ENCODE measurements at regions not wholly inside any gene's neighbourhood (a gene's known extent, or its start where the extent isn't known, plus 50 kb on each side); places are given as distances from the start of the nearest gene placed in this dataset.
"Not testable (repeated sequence)": the region's sequence is repeated elsewhere in the genome, so short reads cannot be mapped to it uniquely, and the experiment has no call there.

DNA sequence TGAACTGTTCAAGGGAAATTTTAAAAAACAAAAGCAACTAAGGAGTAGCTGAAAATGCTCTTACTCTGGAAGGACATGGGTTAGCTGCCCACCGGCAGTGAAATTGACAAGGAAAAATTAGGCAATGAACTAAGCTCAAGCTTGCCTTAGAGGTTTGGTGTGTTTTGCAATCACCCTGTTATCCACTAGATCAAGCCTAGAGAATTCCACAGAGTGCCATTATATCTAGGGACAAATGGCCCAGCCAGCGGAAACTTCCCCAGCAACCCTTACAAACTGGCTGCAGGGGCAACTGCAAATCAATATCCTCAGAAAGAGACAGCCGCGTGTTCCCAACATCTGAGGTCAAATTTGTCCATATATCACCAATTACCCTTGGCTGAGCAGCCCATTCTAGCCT lies 258.2 kb downstream of the SP3 start:
- no peak for FAIRE-seq
- no peak for DNase-seq (ENCODE audit: insufficient read length, low spot score)

DNA sequence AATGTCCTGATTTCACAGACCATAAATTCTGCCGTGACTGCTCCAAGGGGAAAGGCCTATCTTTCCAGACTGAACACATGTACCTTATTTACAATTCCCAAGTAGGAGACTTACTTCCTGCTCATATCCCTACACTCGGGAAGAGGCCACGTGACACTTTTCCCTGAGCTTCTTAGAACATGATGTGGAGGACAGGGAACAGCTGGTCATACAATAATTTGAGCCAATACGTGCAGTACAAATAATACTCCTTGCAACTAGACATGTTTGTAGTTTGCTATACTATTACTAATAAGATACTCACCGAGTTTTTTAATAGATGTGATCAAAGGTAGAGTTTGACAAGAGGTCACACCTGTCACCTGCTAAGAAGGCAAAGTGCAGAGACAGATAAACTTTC lies 256.4 kb downstream of the SP3 start:
- FAIRE-seq (no peak), DNase-seq (ENCODE audit: insufficient read length, low spot score) (no peak)

DNA sequence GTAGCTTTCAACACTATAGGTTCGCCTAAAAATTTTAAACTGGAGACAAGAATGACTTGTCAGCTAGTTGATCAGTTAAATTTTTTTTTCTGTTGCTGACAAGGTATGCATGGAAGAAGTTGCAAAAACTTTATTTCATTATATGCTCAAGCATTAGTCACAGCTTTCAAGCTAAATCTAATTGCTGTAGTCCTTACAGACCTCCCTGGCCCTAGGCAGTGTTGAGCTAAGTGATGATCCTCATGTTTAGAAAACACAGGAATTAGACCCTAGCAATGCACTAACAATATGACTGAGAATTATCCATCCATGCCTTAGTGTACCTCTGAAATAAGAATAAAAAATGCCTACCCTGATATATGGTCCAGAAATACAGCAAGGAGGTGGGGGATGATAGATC lies 253.4 kb downstream of the SP3 start:
- FAIRE-seq: no peak
- no peak for DNase-seq (ENCODE audit: insufficient read length, low spot score)

DNA sequence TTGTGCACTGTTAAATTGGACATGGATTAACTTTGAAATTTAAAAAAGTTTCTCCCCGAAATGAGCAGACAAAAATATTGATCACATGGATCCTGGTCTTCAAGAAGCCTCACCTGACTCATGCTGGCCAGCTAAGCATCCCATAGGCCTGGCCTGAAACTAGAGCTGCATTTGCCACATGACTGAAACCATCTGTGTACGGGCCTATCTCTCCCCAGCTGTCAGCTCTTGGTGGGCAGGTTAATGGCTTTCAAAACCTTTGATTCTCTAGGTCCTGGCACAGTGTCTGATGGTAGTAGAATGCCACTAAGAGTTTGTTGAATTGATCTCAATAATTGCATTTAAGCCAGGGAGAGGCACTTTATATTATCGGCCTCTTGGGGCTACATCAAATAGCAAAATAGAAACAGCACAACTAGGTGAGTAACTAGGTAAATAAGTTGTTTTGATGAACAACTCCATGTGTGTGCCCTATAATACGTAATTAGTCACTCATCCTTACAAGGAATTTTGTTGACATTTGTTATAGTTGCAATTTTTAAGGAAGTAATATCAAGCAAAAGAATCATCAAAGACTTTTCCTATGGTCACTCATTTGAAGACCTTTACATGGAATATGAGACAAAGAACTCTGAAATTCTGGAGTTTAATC lies 251.1 kb downstream of the SP3 start:
- FAIRE-seq: no peak
- no peak for DNase-seq (ENCODE audit: insufficient read length, low spot score)

DNA sequence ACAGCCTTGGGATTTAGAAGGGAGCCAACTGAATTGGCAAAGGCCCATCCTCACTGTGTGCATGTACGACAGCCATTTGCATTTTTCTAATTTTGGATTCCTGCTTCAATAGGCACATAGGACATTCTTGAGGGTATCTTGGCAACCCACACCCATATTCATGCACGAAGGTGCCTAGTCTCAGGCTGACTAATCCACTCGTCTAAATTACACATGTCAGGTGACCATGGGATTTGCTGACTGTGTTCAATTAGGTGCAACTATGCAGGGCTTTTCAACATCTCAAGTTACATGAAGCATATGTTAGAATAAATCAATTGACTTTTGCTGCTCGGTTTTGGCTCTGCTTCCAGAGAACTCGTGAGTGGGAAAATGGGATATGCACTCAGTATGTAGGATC lies 249.7 kb downstream of the SP3 start:
- FAIRE-seq: no peak
- DNase-seq (ENCODE audit: insufficient read length, low spot score): no peak

DNA sequence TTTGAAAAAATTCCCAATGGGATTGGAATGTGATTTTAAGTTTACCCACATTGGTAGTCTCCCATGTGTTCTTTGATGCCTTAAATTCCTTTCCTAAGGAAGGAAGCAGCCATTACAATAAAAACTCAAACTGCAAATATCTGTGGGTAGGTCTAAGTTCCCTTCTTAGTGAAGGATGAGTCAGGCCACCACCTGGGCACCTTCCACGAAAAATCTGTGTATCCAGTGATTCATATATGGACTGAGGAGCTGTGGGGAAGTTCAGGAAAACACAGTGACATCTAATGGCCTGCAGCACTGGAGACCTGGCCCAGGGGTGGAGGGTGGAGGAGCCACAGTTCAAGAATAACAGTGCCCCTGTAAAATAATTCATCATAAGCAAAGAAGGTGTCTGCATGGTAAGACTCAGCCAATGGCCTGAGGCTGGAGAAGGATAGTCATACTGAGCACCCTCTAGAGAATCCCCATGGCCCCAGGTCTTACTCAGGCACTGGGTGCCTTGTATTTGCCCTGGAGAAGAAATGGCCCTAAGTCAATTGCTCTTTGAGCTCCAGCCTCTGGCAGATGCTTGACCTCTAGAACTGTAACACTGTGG lies 248.6 kb downstream of the SP3 start:
- DNase-seq (ENCODE audit: insufficient read length, low spot score) (no peak), FAIRE-seq (no peak)

DNA sequence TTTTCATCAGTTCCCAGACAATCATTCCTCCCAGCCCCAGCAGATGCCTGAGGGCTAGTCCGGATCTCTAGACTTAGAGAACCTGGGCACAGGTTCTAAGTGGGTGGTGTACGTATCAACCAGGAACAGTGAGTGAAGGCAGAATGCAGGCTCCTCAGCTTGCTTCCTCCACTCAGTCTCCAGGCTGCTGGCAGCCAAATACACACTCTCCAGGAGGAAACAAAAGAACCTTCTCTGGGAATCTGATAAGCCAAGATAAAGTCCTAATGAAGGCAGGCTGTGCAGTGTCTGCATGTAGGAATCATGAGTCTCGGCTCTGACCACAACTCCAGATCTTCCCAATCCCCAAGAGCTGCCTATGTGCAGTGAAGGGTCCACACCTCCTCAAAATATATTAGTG lies 245.7 kb downstream of the SP3 start:
- DNase-seq (ENCODE audit: insufficient read length, low spot score): no peak
- no peak for FAIRE-seq

DNA sequence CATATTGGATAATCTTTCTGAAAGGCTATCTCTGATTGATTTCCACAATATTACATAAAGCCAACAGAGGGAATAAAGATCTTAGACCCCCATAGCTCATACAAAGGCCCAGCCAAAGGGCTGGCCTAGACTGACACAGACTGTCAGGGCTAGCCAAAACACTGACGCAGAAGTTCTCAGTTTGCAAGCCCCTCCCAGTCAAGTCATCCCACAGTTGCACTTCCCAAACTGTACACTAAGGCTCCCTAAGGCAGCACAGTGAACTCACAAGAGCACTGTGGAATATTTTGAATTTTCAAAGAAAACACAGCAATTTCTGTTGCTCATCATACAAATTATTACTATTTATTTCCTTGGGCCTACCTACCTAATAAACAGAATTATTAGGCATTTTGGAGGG lies 244.9 kb downstream of the SP3 start:
- FAIRE-seq (no peak), DNase-seq (ENCODE audit: insufficient read length, low spot score) (no peak)

DNA sequence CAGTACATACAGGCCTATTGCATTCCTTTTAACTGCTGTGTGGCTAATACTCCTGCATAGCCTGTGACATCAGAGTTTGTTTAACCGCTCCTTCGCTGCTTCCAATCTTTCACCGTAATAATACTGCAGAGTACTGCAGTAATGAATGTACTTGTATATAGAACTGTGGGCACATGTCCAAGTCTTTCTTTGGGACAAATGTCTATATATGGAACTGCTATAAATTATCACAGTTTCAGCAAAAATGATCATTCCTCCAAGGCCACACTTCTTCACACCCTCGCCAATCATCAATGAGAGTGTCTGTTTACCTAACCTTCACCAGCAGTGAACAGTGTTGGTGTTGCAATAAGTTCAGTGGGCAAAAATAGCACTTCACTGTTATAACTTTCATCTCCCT lies 230.4 kb downstream of the SP3 start:
- FAIRE-seq: no peak
- DNase-seq (ENCODE audit: insufficient read length, low spot score): no peak

DNA sequence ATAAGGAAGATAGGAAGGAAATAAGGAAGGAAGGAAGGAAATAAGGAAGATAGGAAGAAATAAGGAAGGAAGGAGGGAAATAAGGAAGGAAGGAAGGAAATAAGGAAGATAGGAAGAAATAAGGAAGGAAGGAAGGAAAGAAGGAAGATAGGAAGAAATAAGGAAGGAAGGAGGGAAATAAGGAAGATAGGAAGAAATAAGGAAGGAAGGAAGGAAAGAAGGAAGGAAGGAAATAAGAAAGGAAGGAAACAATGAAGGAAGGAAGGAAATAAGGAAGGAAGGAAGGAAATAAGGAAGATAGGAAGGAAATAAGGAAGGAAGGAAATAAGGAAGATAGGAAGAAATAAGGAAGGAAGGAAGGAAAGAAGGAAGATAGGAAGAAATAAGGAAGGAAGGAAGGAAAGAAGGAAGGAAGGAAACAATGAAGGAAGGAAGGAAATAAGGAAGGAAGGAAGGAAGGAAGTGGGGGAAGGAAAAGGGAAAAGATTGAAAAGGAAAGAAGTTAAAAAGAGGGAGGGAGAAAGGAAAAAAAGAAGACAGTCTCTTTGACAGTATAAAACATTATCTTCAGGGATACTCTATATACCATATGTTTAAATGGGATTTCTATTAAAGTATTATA lies 227.1 kb downstream of the SP3 start:
- FAIRE-seq: not testable (repeated sequence)

DNA sequence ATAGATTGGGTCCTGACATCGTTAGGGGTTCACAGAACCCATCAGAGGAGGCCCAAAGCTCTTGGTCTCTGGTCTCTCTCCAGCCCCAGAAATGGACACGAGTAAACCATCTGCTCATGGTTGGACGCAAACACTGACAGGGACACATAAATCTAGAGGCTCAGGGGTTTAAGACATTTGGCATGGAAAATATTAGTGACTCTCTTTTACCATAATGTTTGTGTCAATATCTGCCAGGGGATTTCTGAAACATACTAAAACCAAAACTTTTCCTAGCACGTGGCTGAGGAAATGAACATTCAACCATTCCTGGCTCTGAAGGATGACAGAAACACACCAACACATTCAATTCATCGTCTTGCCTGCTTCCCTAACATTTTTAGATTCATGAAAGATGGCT lies 226.2 kb downstream of the SP3 start:
- DNase-seq (ENCODE audit: insufficient read length, low spot score) (no peak), FAIRE-seq (no peak)

More for the DNA sequence above, 227.1 kb downstream of the SP3 start:
- DNase-seq (ENCODE audit: insufficient read length, low spot score): not testable (repeated sequence)

DNA sequence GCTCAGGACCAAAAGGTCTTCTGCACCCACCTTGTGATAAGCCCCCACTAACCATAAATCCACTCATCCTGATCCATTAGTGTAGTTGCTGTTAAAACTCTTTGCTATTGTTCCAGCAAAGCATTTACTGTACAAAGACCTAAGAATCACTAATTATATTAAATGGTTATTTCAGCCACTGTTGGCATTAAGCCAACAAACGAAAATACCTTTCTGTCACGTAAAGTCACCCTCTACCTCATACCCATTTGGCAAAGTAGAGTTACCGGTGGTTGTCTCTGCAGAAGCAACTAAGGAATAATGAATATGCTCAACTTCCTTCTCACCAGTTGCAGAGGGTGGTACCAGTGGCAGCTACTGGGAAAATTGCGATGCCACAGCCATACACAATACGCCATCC lies 224.5 kb downstream of the SP3 start:
- FAIRE-seq: no peak
- no peak for DNase-seq (ENCODE audit: insufficient read length, low spot score)

DNA sequence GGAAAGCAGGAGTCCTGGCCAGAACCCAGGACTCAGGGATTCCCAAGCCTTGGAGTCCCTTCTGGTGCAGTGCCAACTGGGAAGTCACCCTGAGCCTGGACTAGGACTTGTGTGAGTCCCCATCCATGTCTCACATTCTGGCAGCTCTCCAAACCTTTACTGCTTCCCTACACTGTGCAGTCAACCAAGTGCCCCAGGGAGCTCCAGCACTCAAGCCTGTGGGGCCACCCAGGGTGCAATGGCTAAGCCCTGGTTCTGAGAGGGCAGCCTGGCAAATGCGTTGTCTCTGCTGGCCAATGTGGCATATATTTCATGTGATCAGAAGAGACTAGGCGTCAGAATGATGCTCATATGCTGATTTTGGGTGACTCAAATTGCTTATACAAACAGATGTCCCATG lies 223.4 kb downstream of the SP3 start:
- FAIRE-seq: no peak
- no peak for DNase-seq (ENCODE audit: insufficient read length, low spot score)

DNA sequence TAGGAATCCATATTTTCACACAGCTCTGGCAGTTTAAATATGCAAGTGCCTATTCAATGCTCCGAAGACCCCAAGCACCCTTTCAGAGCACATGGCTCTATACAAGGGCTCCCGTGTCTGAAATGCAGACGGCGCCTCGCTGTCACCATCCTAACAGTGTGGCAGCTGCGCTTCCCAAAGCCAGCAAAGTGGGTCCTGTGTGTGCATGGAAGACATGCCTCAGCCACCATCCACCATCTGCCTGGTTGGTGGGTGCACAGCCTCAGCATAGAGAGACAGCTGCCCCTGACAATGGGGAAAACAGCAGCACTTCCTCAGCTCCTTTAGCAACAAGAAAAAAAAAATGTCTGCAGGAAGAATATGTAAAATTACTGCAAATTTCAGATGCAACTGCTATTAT lies 218.1 kb downstream of the SP3 start:
- FAIRE-seq (no peak), DNase-seq (ENCODE audit: insufficient read length, low spot score) (no peak)

DNA sequence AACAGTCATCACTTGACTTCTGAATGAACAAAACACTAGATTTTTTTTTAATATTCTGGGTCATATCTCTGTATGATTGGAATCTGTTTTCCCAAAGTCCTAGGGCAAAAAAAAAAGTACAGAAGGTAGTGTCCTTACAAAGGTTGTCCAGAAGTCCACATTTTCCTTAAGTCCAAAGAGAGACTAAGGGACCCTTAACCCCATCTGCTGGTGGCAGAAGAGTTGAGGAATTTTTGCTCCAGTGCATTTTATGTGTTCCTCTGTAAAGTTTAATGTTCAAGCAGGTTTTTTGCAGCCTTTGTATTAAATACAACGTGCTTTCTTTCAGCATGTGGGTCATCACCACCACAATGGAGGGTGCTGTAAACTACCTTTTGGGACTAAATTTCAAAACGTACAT lies 215.9 kb downstream of the SP3 start:
- DNase-seq (ENCODE audit: insufficient read length, low spot score) (no peak), FAIRE-seq (no peak)

DNA sequence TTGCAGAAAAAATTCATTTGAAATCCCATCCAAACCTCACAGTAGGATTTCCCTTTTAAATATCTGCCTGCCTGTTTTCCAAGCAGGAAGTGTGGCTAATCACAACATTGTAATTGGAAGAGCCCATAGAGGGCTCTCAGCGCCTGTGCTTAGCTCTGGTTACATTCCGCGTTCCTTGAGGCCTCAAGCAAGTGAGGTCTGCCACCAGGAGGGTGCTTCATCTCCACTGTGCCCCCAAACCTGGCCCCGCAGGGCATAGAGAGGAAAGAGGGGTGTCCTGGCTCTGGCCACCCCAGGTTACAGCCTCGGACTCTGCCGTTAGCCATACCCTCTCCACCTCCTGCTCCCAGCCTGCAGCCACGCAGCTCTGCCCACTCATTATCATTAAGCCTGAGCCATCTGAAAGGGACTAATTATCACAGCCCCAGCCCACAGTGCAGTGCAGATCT lies 214.8 kb downstream of the SP3 start:
- no peak for FAIRE-seq
- DNase-seq (ENCODE audit: insufficient read length, low spot score): no peak

DNA sequence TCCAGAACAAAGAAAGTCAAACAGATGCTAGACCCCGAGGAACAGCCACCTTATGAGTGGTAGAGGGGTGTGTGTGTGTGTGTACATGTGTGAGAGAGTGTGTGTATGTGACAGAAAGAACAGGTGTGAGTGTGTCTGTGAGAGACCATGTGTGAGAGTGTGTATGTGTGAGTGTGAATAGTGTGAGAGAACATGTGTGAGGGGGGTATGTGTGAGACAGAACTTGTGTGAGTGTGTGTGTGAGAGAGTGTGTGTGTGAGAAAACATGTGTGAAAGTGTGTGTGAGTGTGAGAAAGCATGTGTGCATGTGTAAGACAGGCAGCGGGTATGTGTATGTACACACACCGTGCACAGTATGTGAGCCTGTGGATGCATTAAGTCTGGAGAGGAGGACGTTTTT lies 214.3 kb downstream of the SP3 start:
- FAIRE-seq (no peak), DNase-seq (ENCODE audit: insufficient read length, low spot score) (no peak)

DNA sequence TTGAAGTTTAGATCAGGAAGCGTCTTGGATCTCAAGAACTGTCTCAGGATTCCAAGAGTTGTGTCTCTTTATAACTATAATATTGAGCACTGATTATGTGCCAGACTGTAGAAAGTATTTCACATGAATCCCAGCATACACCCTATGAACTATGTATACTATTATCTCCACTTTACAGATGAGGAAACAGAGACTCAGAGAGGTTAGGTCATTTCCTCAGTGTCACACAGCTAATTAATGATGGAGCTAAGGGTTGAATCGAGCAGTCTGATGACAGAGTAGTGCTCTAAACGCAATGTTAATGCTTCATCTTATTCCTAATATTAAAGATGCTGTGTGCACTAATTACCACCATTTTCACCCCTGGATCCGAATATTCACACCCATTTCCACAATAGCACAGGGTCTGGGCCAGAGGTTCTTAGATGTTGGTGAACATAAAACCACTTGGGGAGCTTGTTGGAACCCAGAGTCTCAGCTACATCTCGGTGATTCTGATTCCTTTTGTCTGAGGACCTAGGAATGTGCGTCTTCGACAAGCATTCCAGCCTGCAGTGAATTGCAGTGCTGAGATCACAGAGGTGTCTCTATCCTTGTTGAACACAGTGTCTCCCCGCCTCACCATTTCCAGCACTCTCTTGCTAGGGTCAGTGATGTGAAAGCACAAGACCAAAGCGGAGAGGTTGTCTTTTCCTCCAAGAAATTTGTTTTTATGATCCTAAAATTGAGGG lies 213.8 kb downstream of the SP3 start:
- DNase-seq (ENCODE audit: insufficient read length, low spot score) (no peak), FAIRE-seq (no peak)

DNA sequence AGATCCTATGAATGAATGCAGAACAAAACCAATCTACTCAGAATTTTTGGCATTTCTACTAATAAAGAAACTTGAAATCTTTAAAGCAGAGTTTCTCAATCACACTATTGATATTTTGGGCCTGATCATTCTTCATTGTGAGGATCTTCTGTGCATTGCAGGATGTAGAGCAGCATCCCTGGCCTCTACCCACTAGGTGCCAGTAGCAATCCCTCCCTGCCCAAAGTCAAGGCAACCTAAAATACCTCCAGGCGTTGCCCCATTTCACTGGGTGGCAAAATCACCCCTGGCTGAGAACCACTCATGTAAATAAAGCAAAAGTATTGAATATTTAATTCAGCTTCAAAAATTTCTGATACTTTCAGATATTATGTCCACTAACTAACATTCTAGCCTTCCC lies 213.0 kb downstream of the SP3 start:
- FAIRE-seq (no peak), DNase-seq (ENCODE audit: insufficient read length, low spot score) (no peak)

DNA sequence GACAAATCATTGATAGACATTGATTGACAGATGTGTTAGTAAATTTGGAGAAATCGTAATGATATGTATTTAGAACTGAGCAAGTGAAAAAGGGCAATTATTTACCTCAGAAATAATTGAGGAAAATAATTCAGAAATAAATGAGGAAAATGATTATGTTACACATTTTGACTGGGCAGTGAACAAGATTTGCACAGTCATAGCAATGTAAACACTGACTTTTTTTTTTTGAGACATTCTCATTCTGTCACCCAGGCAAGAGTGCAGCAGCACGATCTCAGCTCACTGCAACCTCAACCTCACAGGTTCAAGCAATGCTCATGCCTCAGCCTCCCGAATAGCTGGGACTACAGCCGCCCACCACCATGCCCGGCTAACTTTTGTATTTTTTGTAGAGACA lies 211.7 kb downstream of the SP3 start:
- no peak for FAIRE-seq
- no peak for DNase-seq (ENCODE audit: insufficient read length, low spot score)

DNA sequence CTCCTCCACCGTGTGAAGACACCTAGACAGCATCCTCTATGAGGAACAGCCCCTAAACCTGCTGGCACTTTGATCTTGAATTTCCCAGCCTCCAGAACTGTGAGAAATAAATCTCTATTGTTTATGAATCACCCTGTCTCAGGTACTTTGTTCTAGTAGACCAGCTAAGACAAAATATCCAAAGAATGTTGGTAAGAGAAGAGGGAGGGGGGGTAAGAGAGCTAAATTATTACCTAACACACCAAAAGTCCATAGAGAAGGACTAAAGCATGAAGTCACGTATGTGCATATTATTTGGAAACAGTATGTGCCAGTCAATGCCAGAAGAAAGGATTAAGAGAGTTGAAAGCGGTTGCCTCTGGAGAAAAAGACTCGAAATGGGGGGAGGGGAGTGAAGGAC lies 211.0 kb downstream of the SP3 start:
- no peak for DNase-seq (ENCODE audit: insufficient read length, low spot score)
- FAIRE-seq: no peak

DNA sequence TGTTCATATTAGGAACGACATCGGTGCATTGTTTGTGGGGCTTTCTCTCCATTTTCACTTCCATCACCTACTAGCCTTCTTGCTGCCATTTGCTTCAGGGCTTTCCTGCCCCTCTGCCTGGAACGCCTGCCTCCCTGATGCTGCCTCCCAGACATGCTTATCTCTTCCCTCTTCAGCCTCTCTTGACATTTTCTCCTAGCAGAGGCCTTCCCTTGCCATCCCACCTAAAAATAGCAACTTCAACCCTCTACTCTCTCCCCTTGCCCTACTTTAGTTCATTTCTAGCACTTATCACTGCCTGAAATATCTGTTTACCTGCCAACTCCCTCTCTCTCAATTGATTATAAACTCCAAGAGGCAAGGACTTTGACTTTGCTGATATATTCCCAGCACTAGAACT lies 210.3 kb downstream of the SP3 start:
- FAIRE-seq (no peak), DNase-seq (ENCODE audit: insufficient read length, low spot score) (no peak)
